Keratinocyte (primary cell): ENCODE measurements at regions not wholly inside any gene's neighbourhood (a gene's known extent, or its start where the extent isn't known, plus 50 kb on each side); places are given as distances from the start of the nearest gene placed in this dataset.

ENCODE experiments used
- DNase-seq: peaks from one replicate; pipeline ENCODE4 v3.0.0-alpha.2; 2011; ENCODE audit warnings: low read depth, missing footprints, low spot score
- FAIRE-seq: peaks from 2 replicates; lab custom pipeline; 2011; peaks lifted over from hg19 to GRCh38; lab: Jason Lieb, UNC
- H2AFZ ChIP-seq: 2 replicates; pipeline ENCODE4 v1.6.0; 2012; ENCODE audit warnings: low read length, control low read depth, inconsistent platforms; ENCODE audit not compliant: control insufficient read depth
- H3K27ac ChIP-seq: 2 replicates; pipeline ENCODE4 v1.5.1; 2011; ENCODE audit warnings: low read length; ENCODE audit not compliant: control insufficient read depth, insufficient read depth
- H3K27me3 ChIP-seq: 3 replicates; pipeline ENCODE4 v1.6.0; 2011; ENCODE audit warnings: low read length; ENCODE audit not compliant: control insufficient read depth, insufficient read depth; ENCODE audit errors: extremely low read depth
- H3K36me3 ChIP-seq, 2 experiments: 2 replicates in 1 of 2; 3 replicates in 1 of 2; pipeline ENCODE4 v1.5.1; 2011; ENCODE audit warnings: low read length in 2 of 2, mild to moderate bottlenecking in 1 of 2; ENCODE audit not compliant: control insufficient read depth in 2 of 2, insufficient read depth in 2 of 2; ENCODE audit errors: extremely low read depth in 1 of 2
- H3K4me1 ChIP-seq: 3 replicates; pipeline ENCODE4 v1.5.1; 2011; ENCODE audit warnings: low read length; ENCODE audit not compliant: control insufficient read depth, insufficient read depth; ENCODE audit errors: extremely low read depth
- H3K4me2 ChIP-seq: 3 replicates; pipeline ENCODE4 v1.6.0; 2011; ENCODE audit warnings: low read depth, low read length; ENCODE audit not compliant: control insufficient read depth, insufficient read depth; ENCODE audit errors: extremely low read depth
- H3K4me3 ChIP-seq, 3 experiments: fragments of 200-600 bp in 1 of 3; sonication (generic) in 1 of 3; 2 replicates in 2 of 3; 3 replicates in 1 of 3; pipeline ENCODE4 v1.5.1; 2011 to 2016; ENCODE audit warnings: low read length in 3 of 3, mild to moderate bottlenecking in 3 of 3, control low read depth in 2 of 3, inconsistent platforms in 1 of 3, low read depth in 1 of 3, mixed read lengths in 1 of 3, mixed run types in 1 of 3, moderate library complexity in 1 of 3; ENCODE audit not compliant: control insufficient read depth in 2 of 3, insufficient read depth in 2 of 3; ENCODE audit errors: extremely low read depth in 1 of 3
- H3K79me2 ChIP-seq: 2 replicates; pipeline ENCODE4 v1.6.0; 2012; ENCODE audit warnings: low read length; ENCODE audit not compliant: control insufficient read depth, insufficient read depth
- H3K9ac ChIP-seq: 3 replicates; pipeline ENCODE4 v1.6.0; 2011; ENCODE audit warnings: low read length; ENCODE audit not compliant: control insufficient read depth, insufficient read depth; ENCODE audit errors: extremely low read depth
- H3K9me1 ChIP-seq: 3 replicates; pipeline ENCODE4 v1.6.0; 2011; ENCODE audit warnings: low read length; ENCODE audit not compliant: control insufficient read depth, insufficient read depth; ENCODE audit errors: extremely low read depth
- H3K9me3 ChIP-seq: 2 replicates; pipeline ENCODE4 v1.5.1; 2012; ENCODE audit warnings: low read depth, low read length; ENCODE audit not compliant: control insufficient read depth
- H4K20me1 ChIP-seq: 3 replicates; pipeline ENCODE4 v1.6.0; 2011; ENCODE audit warnings: low read length; ENCODE audit not compliant: control insufficient read depth, insufficient read depth; ENCODE audit errors: extremely low read depth
- EZH2 ChIP-seq: IDR thresholded peaks from one replicate; pipeline ENCODE4 v1.6.1; 2012; ENCODE audit warnings: inconsistent platforms, mild to moderate bottlenecking, low read length, moderate library complexity
- dilution Hi-C: fragments of 300-500 bp; cut with MboI; formaldehyde crosslinking; loops from one replicate; pipeline ENCODE4 v1.7.0; 2020; ENCODE audit warnings: low sequenced_read_pairs; ENCODE audit not compliant: extremely low pct_ligation_motif_present
- TF ChIP-seq, protein P1 (sequence below), 3 experiments: IDR thresholded peaks in 1 of 3; conservative IDR thresholded peaks in 1 of 3; optimal IDR thresholded peaks in 1 of 3; 2 replicates in 2 of 3; 3 replicates in 1 of 3; pipeline versions ENCODE3 to v1.5.1; 2011; ENCODE audit warnings: low read length in 3 of 3, mild to moderate bottlenecking in 3 of 3, moderate library complexity in 2 of 3, control low read depth in 1 of 3, inconsistent platforms in 1 of 3; ENCODE audit not compliant: insufficient read depth in 2 of 3; ENCODE audit errors: extremely low read depth in 1 of 3

DNA sequence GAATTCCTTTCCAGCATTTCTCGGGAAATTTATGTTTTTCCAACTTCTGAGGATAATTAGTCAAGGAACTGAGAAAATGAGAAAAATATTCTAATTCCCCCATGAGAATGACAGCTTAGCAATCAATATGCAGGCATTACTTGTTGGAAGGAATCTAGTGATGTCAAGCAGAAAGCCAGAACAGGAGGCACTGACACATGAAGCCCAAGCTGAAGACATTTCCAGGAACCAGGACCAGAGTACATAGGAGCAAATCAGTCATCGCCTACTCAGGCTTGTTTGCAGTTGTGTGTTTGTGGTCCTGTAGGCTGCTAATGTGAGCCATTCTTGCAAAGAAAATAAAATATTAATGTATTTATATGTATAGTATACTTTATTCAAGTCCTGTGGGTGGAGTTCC is 89.7 kb downstream of the SALL1 start:
- H3K79me2 ChIP-seq, result no peaks in the 10 kb centered on the region
- H3K4me1 ChIP-seq, result no peaks in the 10 kb centered on the region
- H3K27ac ChIP-seq, result no peak overlapping the region
- no peaks in the 10 kb centered on the region for H3K36me3 ChIP-seq
- no peaks in the 10 kb centered on the region for H3K27me3 ChIP-seq
- FAIRE-seq (no peak), DNase-seq (no peak)
- no peaks in the 10 kb centered on the region for H3K9me3 ChIP-seq
- no peaks in the 10 kb centered on the region for H4K20me1 ChIP-seq
- H3K9me1 ChIP-seq, result no peaks in the 10 kb centered on the region
- no peak overlapping the region for H3K4me2 ChIP-seq
- TF ChIP-seq, protein P1, sequence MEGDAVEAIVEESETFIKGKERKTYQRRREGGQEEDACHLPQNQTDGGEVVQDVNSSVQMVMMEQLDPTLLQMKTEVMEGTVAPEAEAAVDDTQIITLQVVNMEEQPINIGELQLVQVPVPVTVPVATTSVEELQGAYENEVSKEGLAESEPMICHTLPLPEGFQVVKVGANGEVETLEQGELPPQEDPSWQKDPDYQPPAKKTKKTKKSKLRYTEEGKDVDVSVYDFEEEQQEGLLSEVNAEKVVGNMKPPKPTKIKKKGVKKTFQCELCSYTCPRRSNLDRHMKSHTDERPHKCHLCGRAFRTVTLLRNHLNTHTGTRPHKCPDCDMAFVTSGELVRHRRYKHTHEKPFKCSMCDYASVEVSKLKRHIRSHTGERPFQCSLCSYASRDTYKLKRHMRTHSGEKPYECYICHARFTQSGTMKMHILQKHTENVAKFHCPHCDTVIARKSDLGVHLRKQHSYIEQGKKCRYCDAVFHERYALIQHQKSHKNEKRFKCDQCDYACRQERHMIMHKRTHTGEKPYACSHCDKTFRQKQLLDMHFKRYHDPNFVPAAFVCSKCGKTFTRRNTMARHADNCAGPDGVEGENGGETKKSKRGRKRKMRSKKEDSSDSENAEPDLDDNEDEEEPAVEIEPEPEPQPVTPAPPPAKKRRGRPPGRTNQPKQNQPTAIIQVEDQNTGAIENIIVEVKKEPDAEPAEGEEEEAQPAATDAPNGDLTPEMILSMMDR (optimal IDR thresholded peaks at IDR 0.05 in 1 of 3, IDR thresholded peaks at IDR 0.05 in 1 of 3, conservative IDR thresholded peaks at IDR 0.05 in 1 of 3; ENCODE audit: extremely low read depth in 1 of 3, insufficient read depth in 2 of 3, low read length in 3 of 3), result no peak
- dilution Hi-C loops, result no loop called here
- no peak overlapping the region for H3K4me3 ChIP-seq
- H3K9ac ChIP-seq, result no peak overlapping the region
- no peak overlapping the region for H2AFZ ChIP-seq

DNA sequence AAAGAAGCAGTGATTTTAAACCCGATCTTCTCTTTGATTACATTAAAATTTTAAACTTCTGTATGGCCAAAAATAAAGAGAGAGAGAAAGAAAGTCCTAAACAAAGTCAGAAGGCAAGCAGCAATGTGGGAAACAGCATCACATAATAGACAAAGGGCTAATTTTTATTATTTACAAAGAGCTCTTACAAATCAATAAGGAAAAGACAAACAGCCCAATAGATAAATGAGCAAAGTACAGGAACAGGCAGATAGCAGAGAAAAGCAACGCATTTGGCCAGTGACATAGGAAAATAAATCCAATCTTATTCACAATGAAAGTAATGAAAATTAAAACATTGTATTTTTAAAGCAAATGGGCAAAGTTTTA is 93.1 kb downstream of the SALL1 start:
- dilution Hi-C loops, result no loop called here

More for the DNA sequence above, 93.1 kb downstream of the SALL1 start:
- Histone ChIP-seq H4K20me1 (no peaks in the 10 kb centered on the region), H3K27me3 (no peaks in the 10 kb centered on the region), H3K4me2 (no peak overlapping the region), H2AFZ (no peak overlapping the region), H3K9me1 (no peaks in the 10 kb centered on the region), H3K27ac (no peak overlapping the region), H3K4me3 (no peak overlapping the region), H3K79me2 (no peaks in the 10 kb centered on the region), H3K9me3 (no peaks in the 10 kb centered on the region), H3K4me1 (no peaks in the 10 kb centered on the region), H3K9ac (no peak overlapping the region), H3K36me3 (no peaks in the 10 kb centered on the region)
- FAIRE-seq, result no peak
- DNase-seq, result no peak
- TF ChIP-seq EZH2, result no peak
- TF ChIP-seq, protein P1 (optimal IDR thresholded peaks at IDR 0.05 in 1 of 3, IDR thresholded peaks at IDR 0.05 in 1 of 3, conservative IDR thresholded peaks at IDR 0.05 in 1 of 3; ENCODE audit: extremely low read depth in 1 of 3, insufficient read depth in 2 of 3, low read length in 3 of 3), result no peak
